ENCODE measurements at regions not wholly inside any gene's neighbourhood (a gene's known extent, or its start where the extent isn't known, plus 50 kb on each side); places are given as distances from the start of the nearest gene placed in this dataset.

DNA sequence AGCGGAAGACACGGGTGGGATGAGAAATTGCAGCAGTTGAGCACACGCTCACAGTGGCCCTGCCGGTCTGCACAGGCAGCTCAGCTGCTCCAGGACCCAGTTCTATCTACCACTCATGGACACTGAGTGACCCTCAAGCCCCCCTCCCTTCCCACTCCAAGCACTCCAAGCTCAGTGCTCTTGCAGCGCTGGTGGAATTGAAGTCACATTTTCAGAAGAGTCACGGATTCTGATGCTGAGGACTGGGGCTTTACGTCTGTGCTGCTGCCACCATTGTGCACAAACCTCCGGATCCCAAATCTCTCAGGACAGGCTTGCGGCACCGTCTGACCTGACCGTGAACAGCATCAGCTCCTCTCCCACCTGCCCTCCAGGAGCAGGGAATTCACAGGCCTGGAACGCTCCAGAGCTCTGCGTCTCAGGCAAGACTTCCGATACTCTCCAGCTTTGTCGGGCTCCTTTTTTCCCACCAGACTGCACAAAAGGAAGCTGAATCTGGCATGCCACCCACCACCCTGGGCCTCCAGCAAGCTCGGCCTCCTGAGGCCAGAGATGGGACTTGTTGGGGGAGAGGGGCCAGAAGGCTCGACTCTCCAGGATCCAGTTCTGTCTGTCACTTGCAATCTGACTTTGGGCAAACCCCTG lies 213.1 kb upstream of the RTL1 start:
- H3K9me3 ChIP-seq (ENCODE audit: insufficient read depth, low read depth, low read length), result no peaks in the 10 kb centered on the region
- H3K36me3 ChIP-seq (ENCODE audit: insufficient read depth, low read length), result no peaks in the 10 kb centered on the region
- H3K27ac ChIP-seq (ENCODE audit: low read depth, low read length), result no peak overlapping the region
- WGBS, result 82% methylated on average over 17 of the region's 17 CpGs
- no peak overlapping the region for H3K9ac ChIP-seq (ENCODE audit: low read depth, low read length)
- H3K27me3 ChIP-seq (ENCODE audit: insufficient read depth, low read length), result no peaks in the 10 kb centered on the region
- 0 out of 2 replicates have a peak, but pooled peaks cover 6% of the 10 kb centered on the region for H3K4me1 ChIP-seq (ENCODE audit: insufficient read depth, low read length)
- H3K4me3 ChIP-seq (ENCODE audit: low read length), result no peak overlapping the region

DNA sequence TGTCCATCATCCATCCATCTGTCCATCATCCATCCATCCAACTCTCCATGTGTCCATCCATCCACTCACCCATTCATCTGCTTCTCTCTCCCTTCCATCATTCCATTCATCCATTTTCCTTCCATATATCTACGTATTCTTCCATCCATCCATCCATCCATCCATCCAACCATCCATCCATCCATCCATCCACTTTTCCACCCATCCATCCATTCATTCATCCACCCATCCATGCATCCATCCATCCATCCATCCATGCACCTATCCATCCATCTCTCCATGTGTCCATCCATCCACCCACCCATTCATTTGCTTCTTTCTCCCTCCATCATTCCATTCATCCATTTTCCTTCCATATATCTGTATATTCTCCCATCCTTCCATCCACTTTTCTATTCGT lies 214.0 kb upstream of the RTL1 start:
- Histone ChIP-seq H3K4me3 (ENCODE audit: low read length) (no peak overlapping the region), H3K27me3 (ENCODE audit: insufficient read depth, low read length) (no peaks in the 10 kb centered on the region), H3K9me3 (ENCODE audit: insufficient read depth, low read depth, low read length) (no peaks in the 10 kb centered on the region), H3K9ac (ENCODE audit: low read depth, low read length) (no peak overlapping the region), H3K4me1 (ENCODE audit: insufficient read depth, low read length) (0 out of 2 replicates have a peak, but pooled peaks cover 6% of the 10 kb centered on the region), H3K27ac (ENCODE audit: low read depth, low read length) (no peak overlapping the region), H3K36me3 (ENCODE audit: insufficient read depth, low read length) (no peaks in the 10 kb centered on the region)
- WGBS, result 87% methylated on average over 2 of the region's 2 CpGs

DNA sequence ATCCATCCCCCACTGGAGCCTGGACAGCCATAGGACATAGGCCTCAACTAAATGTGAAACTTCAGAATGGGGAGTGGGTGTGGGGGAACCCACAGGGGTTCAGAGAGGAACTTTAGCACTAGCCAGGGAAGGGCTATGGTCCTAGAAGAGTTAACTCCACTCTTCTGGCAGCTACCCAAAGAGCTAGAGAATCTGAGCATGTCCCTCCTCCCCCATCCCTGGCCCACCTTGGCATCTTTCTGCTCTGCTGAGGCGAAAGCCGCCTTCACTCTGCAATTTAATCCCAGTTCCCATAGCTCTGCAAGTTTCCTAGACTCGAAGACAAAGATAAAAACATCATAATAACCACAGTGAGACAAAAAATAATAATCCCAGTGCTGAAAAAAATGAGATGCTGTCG lies 214.7 kb upstream of the RTL1 start:
- Histone ChIP-seq H3K4me1 (ENCODE audit: insufficient read depth, low read length) (0 out of 2 replicates have a peak, but pooled peaks cover 6% of the 10 kb centered on the region), H3K9me3 (ENCODE audit: insufficient read depth, low read depth, low read length) (no peaks in the 10 kb centered on the region), H3K27ac (ENCODE audit: low read depth, low read length) (no peak overlapping the region), H3K4me3 (ENCODE audit: low read length) (no peak overlapping the region), H3K9ac (ENCODE audit: low read depth, low read length) (no peak overlapping the region), H3K27me3 (ENCODE audit: insufficient read depth, low read length) (no peaks in the 10 kb centered on the region), H3K36me3 (ENCODE audit: insufficient read depth, low read length) (no peaks in the 10 kb centered on the region)
- 85% methylated on average over 4 of the region's 4 CpGs for WGBS

DNA sequence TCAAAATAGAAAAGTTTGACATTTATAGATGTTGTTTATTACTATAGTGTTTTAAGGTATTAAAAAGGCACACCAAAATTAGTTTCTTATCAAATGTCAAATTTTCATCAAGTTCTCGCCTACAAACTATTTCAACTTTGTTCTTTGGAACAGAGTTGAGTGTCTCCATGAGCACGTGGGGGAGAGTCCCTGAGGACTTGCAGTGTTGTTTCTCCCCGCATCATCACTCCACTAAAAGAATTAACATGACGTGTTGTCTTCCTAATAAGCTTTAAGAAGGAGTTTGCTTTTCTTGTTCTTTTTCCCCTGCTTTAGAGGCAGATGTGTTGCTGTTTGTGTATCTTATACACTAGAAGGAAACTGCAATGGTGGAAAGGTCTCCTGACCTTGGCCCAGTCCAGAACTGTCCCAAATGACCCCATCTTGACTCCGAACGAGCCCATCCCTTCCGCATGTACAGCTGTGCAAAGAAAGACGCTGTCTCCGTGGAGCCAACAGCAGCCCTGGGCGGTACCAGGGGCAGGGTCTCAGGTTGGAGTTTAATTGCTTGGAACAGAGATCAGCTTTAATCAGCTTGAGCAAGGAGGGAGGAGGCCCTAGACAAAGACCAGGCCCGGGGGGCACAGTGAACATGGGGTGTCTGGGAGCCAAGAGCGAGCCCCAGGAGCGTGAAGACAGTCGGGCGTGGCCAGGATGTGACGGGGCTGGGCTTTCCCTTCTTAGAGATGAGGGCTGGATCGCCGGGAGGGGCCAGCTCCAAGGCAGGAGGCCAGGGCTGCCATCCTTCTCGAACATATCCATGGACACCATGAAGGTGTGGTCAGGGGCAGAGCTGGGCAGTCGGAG lies 215.4 kb upstream of the RTL1 start:
- 92% methylated on average over 19 of the region's 20 CpGs for WGBS

DNA sequence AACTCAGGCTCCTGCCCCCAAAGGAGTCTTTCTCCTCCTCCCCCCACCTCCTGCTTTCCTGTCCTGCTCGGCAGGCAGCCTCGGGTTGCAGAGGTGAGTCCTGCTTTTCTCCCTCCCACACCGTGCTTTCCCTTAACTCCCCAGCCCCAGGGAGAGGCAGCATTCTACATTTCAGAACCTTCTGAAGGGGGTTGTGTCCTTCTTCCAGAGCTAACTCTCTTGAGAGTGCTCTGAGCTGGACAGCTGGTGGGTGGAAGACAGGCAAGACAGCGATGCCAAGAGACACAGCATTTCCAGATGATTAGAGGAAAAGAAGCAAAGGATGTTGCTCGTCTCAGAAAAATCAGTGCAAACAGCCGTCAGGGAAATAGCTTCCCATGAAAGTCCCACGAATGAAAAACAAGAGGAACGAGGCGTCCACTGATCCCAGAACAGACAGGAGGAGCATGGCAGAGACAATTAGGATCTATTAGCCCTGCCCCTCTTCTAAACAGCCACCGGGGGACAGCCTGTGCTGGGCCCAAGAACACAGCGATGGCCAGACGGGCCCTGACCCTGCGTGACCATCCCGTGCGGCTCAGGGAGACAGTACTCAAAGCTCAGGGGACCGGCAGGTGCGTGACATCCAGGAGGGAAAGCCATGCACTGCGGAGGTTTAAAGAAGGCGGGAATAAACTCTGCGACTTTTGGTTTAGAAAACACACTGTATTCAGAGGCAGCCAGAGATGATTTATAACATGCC lies 216.5 kb upstream of the RTL1 start:
- Histone ChIP-seq H3K9ac (ENCODE audit: low read depth, low read length) (no peak overlapping the region), H3K27ac (ENCODE audit: low read depth, low read length) (no peak overlapping the region), H3K36me3 (ENCODE audit: insufficient read depth, low read length) (no peaks in the 10 kb centered on the region), H3K9me3 (ENCODE audit: insufficient read depth, low read depth, low read length) (no peaks in the 10 kb centered on the region), H3K27me3 (ENCODE audit: insufficient read depth, low read length) (no peaks in the 10 kb centered on the region), H3K4me1 (ENCODE audit: insufficient read depth, low read length) (0 out of 2 replicates have a peak, but pooled peaks cover 6% of the 10 kb centered on the region), H3K4me3 (ENCODE audit: low read length) (no peak overlapping the region)
- WGBS, result 80% methylated on average over 20 of the region's 20 CpGs

More for the DNA sequence above, 215.4 kb upstream of the RTL1 start:
- 0 out of 2 replicates have a peak, but pooled peaks cover 6% of the 10 kb centered on the region for H3K4me1 ChIP-seq (ENCODE audit: insufficient read depth, low read length)
- H3K4me3 ChIP-seq (ENCODE audit: low read length), result no peak overlapping the region
- no peaks in the 10 kb centered on the region for H3K27me3 ChIP-seq (ENCODE audit: insufficient read depth, low read length)
- no peak overlapping the region for H3K9ac ChIP-seq (ENCODE audit: low read depth, low read length)
- H3K27ac ChIP-seq (ENCODE audit: low read depth, low read length), result no peak overlapping the region
- H3K9me3 ChIP-seq (ENCODE audit: insufficient read depth, low read depth, low read length), result no peaks in the 10 kb centered on the region
- no peaks in the 10 kb centered on the region for H3K36me3 ChIP-seq (ENCODE audit: insufficient read depth, low read length)

DNA sequence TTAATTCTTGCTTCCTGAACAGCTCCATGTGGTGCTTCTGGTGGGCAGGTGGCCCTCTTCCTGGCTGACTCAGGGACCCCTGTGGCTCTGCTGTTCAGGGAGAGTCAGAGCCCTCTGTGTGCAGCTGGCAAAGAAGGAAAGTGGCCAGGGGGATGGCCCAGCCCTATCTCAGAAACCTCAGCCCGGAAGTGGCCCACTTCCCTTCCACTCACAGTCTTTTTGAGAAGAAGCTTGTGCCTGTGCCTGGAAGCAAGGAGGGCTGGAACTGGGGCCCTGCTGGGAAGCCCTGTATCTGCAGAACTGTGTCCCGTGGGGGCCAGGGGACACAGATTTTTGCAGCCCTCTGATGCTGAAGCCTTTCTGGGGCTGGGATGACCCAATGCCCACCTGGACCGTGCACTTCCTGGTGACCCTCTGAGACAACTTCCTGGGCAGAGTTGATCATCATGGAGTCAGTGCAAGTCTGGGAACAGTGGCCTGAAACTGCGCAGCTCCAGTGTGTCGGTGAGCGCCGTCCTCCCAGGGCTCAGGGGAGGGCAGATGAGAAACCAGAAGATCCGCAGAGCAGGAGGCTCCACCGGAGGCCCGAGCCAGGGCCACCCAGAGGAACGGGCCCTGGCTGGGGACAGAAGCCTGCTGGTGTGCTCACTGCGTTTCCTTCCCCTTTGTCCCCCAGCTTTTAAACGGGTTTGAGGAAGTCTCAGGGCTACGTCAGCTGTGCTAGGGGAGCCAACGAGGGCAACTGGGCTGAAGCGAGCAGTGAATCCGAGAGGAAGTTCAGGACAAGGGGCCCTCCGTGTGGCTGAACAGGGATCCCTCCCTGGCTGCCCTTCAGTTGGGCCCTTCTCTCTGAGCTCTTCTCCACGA lies 217.4 kb upstream of the RTL1 start:
- Histone ChIP-seq H3K4me3 (ENCODE audit: low read length) (no peak overlapping the region), H3K36me3 (ENCODE audit: insufficient read depth, low read length) (no peaks in the 10 kb centered on the region), H3K9ac (ENCODE audit: low read depth, low read length) (no peak overlapping the region), H3K27me3 (ENCODE audit: insufficient read depth, low read length) (no peaks in the 10 kb centered on the region), H3K9me3 (ENCODE audit: insufficient read depth, low read depth, low read length) (no peaks in the 10 kb centered on the region), H3K27ac (ENCODE audit: low read depth, low read length) (no peak overlapping the region), H3K4me1 (ENCODE audit: insufficient read depth, low read length) (0 out of 2 replicates have a peak, but pooled peaks cover 6% of the 10 kb centered on the region)
- 90% methylated on average over 19 of the region's 19 CpGs for WGBS

DNA sequence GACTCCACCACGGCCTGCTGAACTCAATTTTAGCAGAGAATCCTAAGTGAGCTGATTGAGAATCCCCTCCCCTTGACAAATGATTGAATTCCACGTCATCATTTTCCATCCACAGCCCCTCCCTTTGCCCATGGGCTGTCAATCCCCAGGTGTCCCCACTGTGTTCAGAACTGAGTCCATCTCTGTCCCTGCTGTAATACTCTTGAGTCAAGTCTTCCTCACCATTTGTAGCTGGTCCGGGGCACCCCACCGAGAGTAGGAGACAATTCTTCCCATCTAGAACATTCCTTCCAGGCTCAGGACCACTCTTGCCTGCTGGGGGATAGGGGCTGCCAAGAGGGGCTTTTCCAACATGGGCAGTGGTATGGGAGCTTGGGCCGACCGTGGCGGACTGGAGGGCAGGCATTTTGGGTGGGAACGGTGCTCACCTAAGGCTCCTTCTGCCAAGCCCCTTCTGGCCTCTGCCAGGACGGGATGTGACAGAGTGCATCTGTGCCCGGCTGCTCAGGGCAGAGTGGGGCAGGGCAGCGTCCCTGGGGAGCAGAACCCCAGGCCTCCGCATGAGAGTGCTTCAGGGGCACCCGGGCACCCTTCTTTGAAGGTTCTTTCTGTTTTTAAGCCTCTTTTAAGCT lies 218.1 kb upstream of the RTL1 start:
- Histone ChIP-seq H3K4me3 (ENCODE audit: low read length) (no peak overlapping the region), H3K4me1 (ENCODE audit: insufficient read depth, low read length) (no peaks in the 10 kb centered on the region), H3K36me3 (ENCODE audit: insufficient read depth, low read length) (no peaks in the 10 kb centered on the region), H3K9me3 (ENCODE audit: insufficient read depth, low read depth, low read length) (no peaks in the 10 kb centered on the region), H3K27ac (ENCODE audit: low read depth, low read length) (no peak overlapping the region), H3K27me3 (ENCODE audit: insufficient read depth, low read length) (no peaks in the 10 kb centered on the region), H3K9ac (ENCODE audit: low read depth, low read length) (no peak overlapping the region)
- WGBS, result 95% methylated on average over 13 of the region's 13 CpGs

DNA sequence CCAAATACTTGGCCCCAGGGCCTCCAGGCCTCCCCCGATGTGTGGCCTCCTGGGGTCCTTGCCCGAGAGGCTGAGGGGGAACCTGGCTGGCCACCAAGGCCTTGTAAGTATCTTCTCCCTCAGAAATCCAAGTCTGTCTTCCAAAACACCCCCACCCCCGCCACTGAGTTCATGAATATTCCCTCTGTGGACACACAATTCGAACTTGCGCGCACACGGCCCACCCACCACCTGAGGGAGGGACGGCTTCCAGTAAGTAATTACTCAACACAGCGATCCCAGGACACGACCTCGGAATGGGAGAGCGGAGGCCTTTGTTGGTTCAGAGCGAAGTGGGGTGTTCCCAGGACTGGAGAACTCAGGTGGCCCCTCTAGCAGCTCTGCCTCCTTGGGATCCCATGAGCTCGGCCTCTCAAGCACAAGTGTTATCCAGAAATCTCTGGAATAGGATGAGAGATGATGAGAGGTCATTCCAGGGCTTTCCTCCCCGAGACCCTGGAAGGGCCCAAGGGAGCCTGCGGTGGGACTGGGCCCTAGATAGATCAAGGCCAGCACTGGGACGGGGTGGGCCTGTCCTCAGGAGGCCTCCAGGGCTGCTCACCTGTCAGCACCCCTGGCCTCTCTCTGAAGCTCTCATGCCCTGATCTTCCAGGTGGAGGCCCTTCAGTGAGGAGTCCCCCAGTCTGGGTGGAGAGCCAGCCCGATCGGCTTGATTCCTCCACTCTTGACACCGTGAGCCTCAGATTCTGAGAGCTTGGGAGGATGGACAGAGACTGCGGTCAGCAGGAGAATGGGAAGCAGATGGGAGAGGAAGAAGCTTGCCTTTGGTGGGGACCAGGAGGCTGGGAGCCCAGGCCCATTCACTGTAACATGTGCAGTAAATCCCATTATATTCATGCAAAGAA lies 219.0 kb upstream of the RTL1 start:
- Histone ChIP-seq H3K4me3 (ENCODE audit: low read length) (no peak overlapping the region), H3K9ac (ENCODE audit: low read depth, low read length) (no peak overlapping the region), H3K4me1 (ENCODE audit: insufficient read depth, low read length) (no peaks in the 10 kb centered on the region), H3K9me3 (ENCODE audit: insufficient read depth, low read depth, low read length) (no peaks in the 10 kb centered on the region), H3K27ac (ENCODE audit: low read depth, low read length) (no peak overlapping the region), H3K27me3 (ENCODE audit: insufficient read depth, low read length) (no peaks in the 10 kb centered on the region), H3K36me3 (ENCODE audit: insufficient read depth, low read length) (no peaks in the 10 kb centered on the region)
- 95% methylated on average over 21 of the region's 21 CpGs for WGBS

DNA sequence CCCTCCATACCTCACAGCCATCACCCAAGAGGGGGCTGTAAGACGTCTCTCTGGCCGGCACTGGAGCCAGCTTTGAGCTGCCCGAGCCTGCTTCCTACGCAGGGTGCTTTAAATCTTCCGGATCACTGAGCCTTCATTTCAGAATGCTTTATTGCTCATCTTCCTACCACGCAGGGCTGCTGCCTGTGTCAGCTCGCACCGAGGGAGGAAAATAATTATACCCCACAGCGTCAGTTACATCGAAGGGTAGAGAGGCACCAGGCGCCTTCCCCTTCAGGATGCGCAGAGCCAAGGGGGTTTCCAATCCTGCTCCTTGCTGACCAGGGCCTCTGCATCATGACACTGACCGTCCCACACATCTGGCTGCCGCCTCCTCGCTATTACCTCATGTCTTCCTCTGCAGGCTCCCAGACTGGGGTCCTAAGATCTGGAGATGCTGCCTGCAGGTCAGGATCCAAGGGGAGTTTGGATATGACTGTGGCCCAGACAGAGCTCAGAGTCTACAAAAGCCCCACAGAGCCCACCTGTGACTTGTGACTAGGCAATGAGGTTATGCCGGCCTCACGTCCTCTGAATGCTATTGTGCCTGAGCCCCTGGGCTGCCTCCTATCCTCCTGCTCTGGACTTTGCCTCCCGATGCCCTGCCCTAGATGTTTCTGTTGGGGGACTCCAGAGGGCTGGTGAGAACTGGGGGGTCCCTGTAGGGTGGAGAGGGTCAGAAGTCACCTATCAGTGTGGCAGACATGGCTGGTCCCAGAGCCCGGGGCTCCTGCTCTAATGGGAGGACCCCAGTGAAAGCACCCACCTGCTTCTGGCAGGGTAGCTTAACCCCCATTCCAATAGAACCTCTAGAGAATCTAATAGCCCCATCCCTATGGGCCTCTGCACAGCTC lies 220.3 kb upstream of the RTL1 start:
- Histone ChIP-seq H3K36me3 (ENCODE audit: insufficient read depth, low read length) (no peaks in the 10 kb centered on the region), H3K27me3 (ENCODE audit: insufficient read depth, low read length) (no peaks in the 10 kb centered on the region), H3K4me3 (ENCODE audit: low read length) (no peak overlapping the region), H3K27ac (ENCODE audit: low read depth, low read length) (no peak overlapping the region), H3K4me1 (ENCODE audit: insufficient read depth, low read length) (no peaks in the 10 kb centered on the region), H3K9ac (ENCODE audit: low read depth, low read length) (no peak overlapping the region), H3K9me3 (ENCODE audit: insufficient read depth, low read depth, low read length) (no peaks in the 10 kb centered on the region)
- WGBS, result 95% methylated on average over 19 of the region's 19 CpGs
